H4 (cell line): ENCODE measurements at regions not wholly inside any gene's neighbourhood (a gene's known extent, or its start where the extent isn't known, plus 50 kb on each side); places are given as distances from the start of the nearest gene placed in this dataset.

ENCODE experiments used
- DNase-seq: peaks from one replicate; pipeline ENCODE4 v3.0.0-alpha.2; 2015; ENCODE audit warnings: low spot score

- DNase-seq, result no peak
These were observed 1175.5 kb downstream of the MAT2B start for GRCh38 chr5:164680812-164681520.

DNA sequence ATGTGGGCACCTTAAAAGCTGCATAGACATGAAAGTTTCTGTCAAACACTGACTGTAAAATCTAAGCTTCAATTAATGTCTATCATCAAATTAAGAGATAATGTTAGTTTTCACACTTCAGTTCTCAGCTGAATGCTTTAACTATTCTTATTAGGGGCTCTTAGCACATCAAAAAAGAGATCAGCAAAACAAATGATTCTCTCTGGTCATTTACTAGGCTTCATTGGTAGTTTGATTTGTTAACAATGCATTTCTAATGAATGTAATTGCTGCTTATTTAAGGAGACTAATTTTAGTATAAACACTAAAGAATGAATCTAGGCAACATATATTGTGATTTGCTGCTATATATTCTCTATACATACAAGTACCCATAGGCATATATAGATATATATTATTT is 1182.0 kb downstream of the MAT2B start:
- DNase-seq, result no peak

DNA sequence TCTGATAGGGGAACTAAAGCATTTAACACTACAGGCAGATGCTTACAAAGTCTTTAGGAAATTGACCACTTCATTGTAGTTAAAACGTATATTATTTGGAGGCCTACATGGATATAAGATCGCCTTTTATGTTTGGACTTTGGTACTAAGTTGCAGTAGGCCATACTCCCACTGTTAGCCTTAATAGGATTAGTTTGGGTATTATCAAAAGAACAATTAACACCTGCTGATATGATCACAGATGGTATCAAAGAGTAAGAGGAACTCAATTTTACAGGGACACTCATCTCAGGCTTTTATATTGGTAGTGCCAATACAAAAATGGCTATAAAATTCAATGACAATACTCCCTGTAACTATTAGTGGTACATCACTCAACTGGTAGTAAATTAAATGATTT is 1183.0 kb downstream of the MAT2B start:
- DNase-seq, result no peak

DNA sequence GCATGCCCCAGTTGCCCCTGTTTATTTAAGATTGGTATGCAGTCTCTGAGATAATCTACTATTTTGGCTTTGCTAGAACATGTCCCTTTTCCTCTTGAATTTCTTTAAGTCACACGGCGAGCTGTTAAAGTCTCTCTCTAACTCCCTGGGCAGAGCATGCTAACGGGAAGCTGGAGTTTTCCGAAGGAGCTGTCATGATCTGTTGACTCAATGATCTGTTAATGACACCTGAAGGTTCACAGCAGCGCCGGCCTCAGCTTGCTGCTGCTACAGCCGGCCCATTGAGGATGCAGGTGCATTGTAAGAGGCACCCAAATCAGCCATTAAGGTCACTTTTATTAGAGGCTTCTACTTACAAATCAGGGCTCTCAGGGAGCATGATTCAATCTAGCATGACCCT is 1203.4 kb downstream of the MAT2B start:
- no peak for DNase-seq

GRCh38 chr5:164713682-164714081 is 1208.3 kb downstream of the MAT2B start:
- no peak for DNase-seq

GRCh38 chr5:164721116-164721515 is 1215.7 kb downstream of the MAT2B start:
- no peak for DNase-seq

- DNase-seq, result no peak
These were observed 1216.2 kb downstream of the MAT2B start for GRCh38 chr5:164721656-164722055.

DNA sequence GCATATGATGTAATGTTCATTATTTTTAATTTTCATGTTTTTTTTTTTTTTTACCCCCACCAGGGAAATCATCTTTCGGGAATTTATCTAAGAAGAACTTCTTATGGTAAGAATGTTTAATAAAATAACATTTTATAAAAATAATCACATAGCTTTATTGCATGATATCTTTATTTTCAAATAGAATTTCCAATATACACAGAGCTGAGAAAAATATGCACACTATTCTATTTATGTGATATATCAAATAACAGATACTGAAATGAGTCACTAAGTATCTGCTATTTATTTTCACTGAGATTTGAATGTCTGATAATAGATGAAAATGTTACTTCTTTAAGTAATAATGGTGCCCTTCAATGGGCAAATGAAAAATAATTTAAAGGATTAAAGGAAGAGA is 1217.3 kb downstream of the MAT2B start:
- DNase-seq, result no peak

GRCh38 chr5:164727012-164727411 is 1221.6 kb downstream of the MAT2B start:
- no peak for DNase-seq

DNA sequence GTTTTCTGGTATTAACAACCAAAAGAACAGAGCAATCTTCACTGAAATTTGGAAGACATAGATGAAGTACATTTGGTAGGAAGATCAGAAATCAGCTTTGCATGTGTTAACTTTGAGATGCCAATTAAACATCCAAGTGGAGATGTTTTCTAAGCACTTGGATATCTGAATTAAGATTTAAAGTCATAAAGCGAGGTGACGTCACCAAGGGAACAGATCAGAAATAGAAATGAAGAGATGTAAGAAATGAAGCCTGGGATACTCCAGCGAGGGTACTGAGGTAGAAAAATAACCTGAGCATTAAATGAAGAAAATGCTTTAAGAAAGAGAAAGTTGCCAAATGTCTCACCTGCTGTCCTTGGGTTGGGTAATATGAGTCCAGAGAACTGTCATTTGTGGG is 1223.3 kb downstream of the MAT2B start:
- DNase-seq, result no peak

DNA sequence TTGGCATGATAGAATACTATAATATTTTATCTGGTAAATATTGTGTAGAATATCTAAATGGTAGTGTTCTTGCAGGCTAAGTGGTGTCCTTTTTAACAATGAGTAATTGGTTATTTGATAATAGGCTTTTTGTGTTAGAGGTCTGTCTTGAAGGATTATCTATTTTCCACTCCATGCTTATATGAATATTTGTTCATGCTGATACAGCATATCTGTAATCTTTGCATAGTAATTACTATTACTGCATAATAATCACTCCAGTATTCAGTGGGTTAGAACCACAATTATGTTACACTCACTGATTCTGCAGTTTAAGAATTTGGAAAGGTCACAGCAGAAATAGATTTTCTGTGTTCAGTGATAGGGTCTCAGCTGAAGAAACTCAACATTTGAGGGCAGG is 1229.9 kb downstream of the MAT2B start:
- DNase-seq, result no peak

GRCh38 chr5:164741376-164741775 is 1236.0 kb downstream of the MAT2B start:
- peak; percentile 26 for DNase-seq

- peak; percentile 9 for DNase-seq
These were observed 1236.6 kb downstream of the MAT2B start for GRCh38 chr5:164742025-164742424.

DNA sequence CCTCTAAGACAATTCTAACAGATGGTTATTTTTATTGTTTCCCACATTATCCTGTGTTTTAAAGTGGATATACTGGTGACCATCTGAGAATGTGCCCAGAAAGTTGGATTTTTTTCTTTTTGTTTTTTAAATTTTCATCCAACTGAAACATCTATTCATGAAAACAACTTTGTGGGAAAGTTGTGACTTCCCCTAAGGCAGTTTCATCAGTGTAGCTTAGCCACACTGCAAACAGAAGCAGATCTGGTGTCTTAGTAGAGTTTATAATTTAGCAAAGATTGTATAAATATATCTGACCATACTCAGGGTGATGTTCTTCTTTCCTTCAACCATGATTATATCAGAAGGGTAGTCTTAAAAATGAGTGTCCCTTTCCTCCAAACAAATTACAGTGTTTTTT is 1241.3 kb downstream of the MAT2B start:
- no peak for DNase-seq

GRCh38 chr5:164747371-164747770 is 1242.0 kb downstream of the MAT2B start:
- DNase-seq, result no peak

- no peak for DNase-seq
These were observed 1243.4 kb downstream of the MAT2B start for GRCh38 chr5:164748861-164749260.

- DNase-seq, result no peak
These were observed 1248.0 kb downstream of the MAT2B start for GRCh38 chr5:164753434-164753833.

GRCh38 chr5:164763206-164763605 is 1257.8 kb downstream of the MAT2B start:
- no peak for DNase-seq

GRCh38 chr5:164772122-164772521 is 1266.7 kb downstream of the MAT2B start:
- no peak for DNase-seq

DNA sequence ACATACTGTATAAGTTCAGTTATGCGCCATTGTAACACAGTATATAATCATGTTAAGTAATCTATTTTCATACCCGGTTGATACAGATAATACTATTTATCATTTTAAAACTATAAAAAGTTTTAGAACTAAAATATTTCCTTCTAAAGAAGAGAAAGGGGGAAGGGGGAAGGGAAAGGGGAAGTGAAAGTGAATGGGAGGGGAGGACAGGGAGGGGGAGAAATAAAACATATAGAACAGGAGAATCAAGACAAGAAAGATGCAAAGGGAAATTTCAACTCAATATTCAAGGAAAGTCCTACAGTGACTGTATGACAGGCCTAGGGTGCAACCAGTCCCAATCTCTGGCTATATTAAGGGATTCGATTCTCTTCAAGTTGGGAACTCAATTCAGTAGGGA is 1278.8 kb downstream of the MAT2B start:
- no peak for DNase-seq

GRCh38 chr5:164798110-164798509 is 1292.7 kb downstream of the MAT2B start:
- DNase-seq, result no peak

GRCh38 chr5:164799391-164799790 is 1294.0 kb downstream of the MAT2B start:
- DNase-seq, result no peak

GRCh38 chr5:164801910-164802309 is 1296.5 kb downstream of the MAT2B start:
- no peak for DNase-seq

DNA sequence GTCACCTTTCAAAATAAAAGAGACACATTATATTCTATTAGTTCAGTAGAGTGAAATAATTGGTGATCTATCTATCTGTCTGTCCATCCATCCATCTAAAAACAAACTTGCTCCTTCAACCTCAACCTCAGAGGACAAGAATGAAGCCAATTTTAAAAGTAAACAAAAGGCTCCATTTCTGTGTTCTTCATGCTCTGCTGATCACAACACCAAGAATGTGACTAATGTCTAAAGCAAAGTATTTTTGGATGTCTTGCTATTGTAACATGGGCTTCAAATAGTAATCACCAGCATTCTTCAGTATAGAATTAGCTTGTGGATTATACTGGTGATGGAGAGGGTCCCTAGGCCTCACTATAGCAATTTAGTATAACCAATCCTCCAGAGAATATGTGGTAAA is 1304.4 kb downstream of the MAT2B start:
- peak; percentile 16 for DNase-seq
